ENCODE measurements at regions not wholly inside any gene's neighbourhood (a gene's known extent, or its start where the extent isn't known, plus 50 kb on each side); places are given as distances from the start of the nearest gene placed in this dataset.

DNA sequence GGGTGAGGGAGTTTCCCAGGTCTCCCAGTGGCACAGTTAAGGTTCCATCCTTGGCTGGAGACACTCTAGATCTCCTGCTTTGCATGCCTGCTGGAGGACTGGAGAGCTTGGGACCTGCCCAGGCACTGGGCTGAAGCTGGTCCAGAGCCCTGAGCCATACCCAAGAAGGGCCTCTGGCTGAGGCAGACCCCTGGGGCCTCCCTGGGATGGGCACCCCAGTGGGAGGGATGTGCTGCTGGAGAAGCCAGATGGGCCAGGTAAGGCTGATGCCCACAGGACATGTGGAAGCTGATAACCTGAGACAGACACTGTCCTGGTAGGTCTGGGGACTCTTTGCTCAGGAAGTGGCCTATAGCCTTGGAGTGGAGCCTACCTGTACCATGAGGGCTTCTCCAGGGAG, 160.7 kb downstream of the TFCP2L1 start:
- no peak for TF ChIP-seq CTCF (IDR thresholded peaks at IDR 0.05)
- no peak for TF ChIP-seq POLR2A (IDR thresholded peaks at IDR 0.05)
